GM19351 (cell line): ENCODE measurements at regions not wholly inside any gene's neighbourhood (a gene's known extent, or its start where the extent isn't known, plus 50 kb on each side); places are given as distances from the start of the nearest gene placed in this dataset.

ENCODE experiments used
- ATAC-seq: cut with Tn5 transposase; IDR thresholded peaks from one replicate; pipeline ENCODE4 v1.9.1; 2021; ENCODE audit warnings: mild to moderate bottlenecking, moderate library complexity; ENCODE audit not compliant: unreplicated experiment

GRCh38 chr15:86021281-86022264, 58.1 kb upstream of the AGBL1 start:
- ATAC-seq = no peak

GRCh38 chr15:86028961-86029360, 50.7 kb upstream of the AGBL1 start:
- no peak for ATAC-seq
